ENCODE measurements at regions not wholly inside any gene's neighbourhood (a gene's known extent, or its start where the extent isn't known, plus 50 kb on each side); places are given as distances from the start of the nearest gene placed in this dataset.

DNA sequence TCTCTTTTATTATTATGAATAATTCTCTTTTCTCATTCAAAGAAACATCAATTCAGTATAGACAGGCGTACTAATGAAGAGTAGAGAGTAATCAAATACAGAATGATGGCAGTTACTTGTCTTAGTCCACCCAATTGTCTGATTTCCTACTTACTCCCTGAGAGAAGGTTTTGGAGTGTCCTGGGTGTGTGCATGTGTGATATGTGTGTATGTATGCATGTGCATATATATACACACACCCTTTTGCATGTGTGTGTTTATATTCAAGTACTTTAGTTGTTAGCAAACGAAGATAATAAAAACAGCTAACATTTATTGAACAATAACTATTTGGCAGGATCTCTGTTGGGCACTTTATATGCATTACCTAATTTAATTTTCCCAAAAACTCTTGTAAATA, 63.2 kb upstream of the CCDC190 start:
- H3K9me3 Mint-ChIP-seq (ENCODE audit: low read depth), result no peaks in the 10 kb centered on the region
- no peak for DNase-seq
- no peaks in the 10 kb centered on the region for H3K36me3 Mint-ChIP-seq
- H3K4me3 Mint-ChIP-seq, result no peak overlapping the region
- no peaks in the 10 kb centered on the region for H3K4me1 Mint-ChIP-seq
- peaks cover 18% of the 10 kb centered on the region for H3K27me3 Mint-ChIP-seq
- no peak overlapping the region for H3K27ac Mint-ChIP-seq
- no peak for ATAC-seq
- CTCF ChIA-PET, result no interaction called here

DNA sequence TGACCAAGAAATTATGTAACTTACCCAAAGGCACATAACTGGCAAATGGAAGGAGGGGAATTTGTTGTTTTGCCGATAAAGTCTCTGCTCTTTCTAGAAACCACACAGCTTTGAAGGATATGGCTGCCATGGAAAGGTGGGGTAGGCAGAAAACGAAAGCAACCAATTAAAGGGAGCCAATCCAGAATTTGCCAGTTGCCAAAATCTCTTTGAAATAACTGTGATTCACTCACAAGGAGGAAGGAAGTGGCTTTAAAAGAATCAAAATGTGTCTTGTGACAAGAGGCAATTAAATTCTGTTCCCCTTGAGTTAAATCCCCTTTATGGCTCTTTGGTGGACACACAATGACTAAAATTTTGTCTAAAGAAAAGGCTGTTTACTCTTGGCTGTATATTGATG, 61.2 kb upstream of the CCDC190 start:
- Mint-ChIP-seq H3K36me3 (no peaks in the 10 kb centered on the region), H3K4me3 (no peak overlapping the region), H3K4me1 (no peaks in the 10 kb centered on the region), H3K27ac (no peak overlapping the region), H3K27me3 (peaks cover 18% of the 10 kb centered on the region), H3K9me3 (ENCODE audit: low read depth) (no peaks in the 10 kb centered on the region)
- DNase-seq (no peak), ATAC-seq (no peak)
- CTCF ChIA-PET, result no interaction called here

DNA sequence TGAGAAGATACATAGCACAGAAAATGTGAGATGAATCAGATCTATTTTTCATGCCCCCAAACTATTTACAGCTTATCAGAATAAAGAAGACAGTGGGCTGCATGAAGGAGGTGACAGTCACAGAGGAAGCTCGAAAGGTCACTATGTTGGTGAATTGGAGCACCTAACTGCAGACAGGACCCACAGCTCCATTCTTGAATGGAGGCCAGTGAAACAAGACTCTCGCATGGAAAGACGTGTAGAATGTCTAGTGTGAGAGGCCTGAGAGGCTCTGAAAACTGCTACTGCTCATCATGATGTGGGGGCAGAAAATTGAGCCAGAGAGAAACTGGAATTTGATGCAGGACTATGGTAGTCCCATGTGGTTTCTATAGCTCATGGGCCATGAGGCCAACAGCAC, 60.3 kb upstream of the CCDC190 start:
- no peaks in the 10 kb centered on the region for H3K4me1 Mint-ChIP-seq
- no peak overlapping the region for H3K4me3 Mint-ChIP-seq
- ATAC-seq, result no peak
- DNase-seq, result no peak
- H3K27me3 Mint-ChIP-seq, result peaks cover 21% of the 10 kb centered on the region
- H3K36me3 Mint-ChIP-seq, result no peaks in the 10 kb centered on the region
- CTCF ChIA-PET, result no interaction called here
- H3K27ac Mint-ChIP-seq, result no peak overlapping the region
- H3K9me3 Mint-ChIP-seq (ENCODE audit: low read depth), result no peaks in the 10 kb centered on the region

DNA sequence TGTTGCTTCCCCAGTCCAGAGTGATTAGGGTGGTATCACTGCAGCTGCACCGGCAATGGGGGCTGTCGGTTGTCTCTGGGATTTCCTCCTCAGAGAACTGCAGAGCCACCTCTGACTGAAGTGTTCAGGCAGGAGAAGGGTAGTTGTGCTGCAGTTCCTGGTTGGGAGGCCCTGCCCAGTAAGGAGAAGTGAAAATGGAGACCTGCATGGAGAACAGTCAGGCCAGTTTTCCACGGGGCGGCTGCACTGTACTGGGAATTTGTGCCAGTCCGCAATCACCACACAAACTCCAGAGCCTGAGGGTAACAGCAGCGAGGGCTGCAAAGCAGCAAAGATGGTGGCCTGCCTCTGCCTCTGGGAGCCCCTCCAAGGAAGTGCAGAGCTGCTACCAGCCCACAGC, 58.1 kb upstream of the CCDC190 start:
- H3K36me3 Mint-ChIP-seq, result no peaks in the 10 kb centered on the region
- peaks cover 11% of the 10 kb centered on the region for H3K27me3 Mint-ChIP-seq
- H3K4me3 Mint-ChIP-seq, result no peak overlapping the region
- no peaks in the 10 kb centered on the region for H3K4me1 Mint-ChIP-seq
- ATAC-seq, result no peak
- H3K9me3 Mint-ChIP-seq (ENCODE audit: low read depth), result no peaks in the 10 kb centered on the region
- no peak overlapping the region for H3K27ac Mint-ChIP-seq
- CTCF ChIA-PET, result interaction anchor here (0.5 kb wide), 1 partner anchor 392 kb away, joined by 3 read pairs; no protein-coding TSS in a partner anchor
- no peak for DNase-seq

DNA sequence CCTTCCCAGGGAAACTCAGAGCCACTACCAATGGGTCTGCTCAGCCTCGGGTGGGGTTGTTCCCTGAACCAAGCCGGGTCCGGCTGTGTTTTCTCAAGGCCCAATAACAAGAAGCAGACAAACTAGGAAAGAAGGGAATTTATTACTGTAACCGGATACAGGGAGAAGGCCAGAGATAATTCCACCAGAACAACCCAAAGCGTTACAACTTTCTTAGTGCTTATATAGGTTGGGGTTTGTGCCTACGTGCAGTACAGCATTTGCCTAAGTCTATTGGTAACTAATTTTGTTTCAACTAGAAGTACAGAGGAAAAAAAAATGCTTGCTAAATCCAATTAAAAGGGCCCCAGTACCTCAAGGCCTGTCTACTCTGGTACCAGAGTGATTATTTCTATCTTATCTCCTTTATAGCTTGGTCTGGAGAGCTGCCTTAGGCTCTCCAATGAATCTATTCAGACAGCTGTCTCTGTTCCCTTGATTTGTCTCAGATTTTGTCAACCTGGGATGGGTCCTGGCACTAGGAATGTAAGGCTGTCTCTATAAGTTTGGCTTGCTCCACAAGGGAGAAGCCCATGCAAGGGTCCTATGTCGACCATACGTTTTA, 57.3 kb upstream of the CCDC190 start:
- ATAC-seq (no peak), DNase-seq (no peak)
- H3K4me1 Mint-ChIP-seq, result no peaks in the 10 kb centered on the region
- H3K27me3 Mint-ChIP-seq, result peaks cover 11% of the 10 kb centered on the region
- H3K27ac Mint-ChIP-seq, result no peak overlapping the region
- H3K4me3 Mint-ChIP-seq, result no peak overlapping the region
- no peaks in the 10 kb centered on the region for H3K9me3 Mint-ChIP-seq (ENCODE audit: low read depth)
- H3K36me3 Mint-ChIP-seq, result no peaks in the 10 kb centered on the region
- CTCF ChIA-PET, result no interaction called here

GRCh38 chr1:162916821-162917613, 56.0 kb upstream of the CCDC190 start:
- no peak overlapping the region for H3K4me3 Mint-ChIP-seq
- ATAC-seq (no peak), DNase-seq (no peak)
- peaks cover 9% of the 10 kb centered on the region for H3K27me3 Mint-ChIP-seq
- no peaks in the 10 kb centered on the region for H3K4me1 Mint-ChIP-seq
- CTCF ChIA-PET, result no interaction called here
- peaks cover 5% of the 10 kb centered on the region for H3K9me3 Mint-ChIP-seq (ENCODE audit: low read depth)
- no peaks in the 10 kb centered on the region for H3K36me3 Mint-ChIP-seq
- no peak overlapping the region for H3K27ac Mint-ChIP-seq

GRCh38 chr1:162916407-162916806, 55.4 kb upstream of the CCDC190 start:
- Mint-ChIP-seq H3K4me1 (no peaks in the 10 kb centered on the region), H3K9me3 (ENCODE audit: low read depth) (peaks cover 7% of the 10 kb centered on the region), H3K27me3 (peaks cover 10% of the 10 kb centered on the region), H3K27ac (no peak overlapping the region), H3K4me3 (no peak overlapping the region), H3K36me3 (no peaks in the 10 kb centered on the region)
- CTCF ChIA-PET, result no interaction called here
- DNase-seq (no peak), ATAC-seq (no peak)

- Mint-ChIP-seq H3K27me3 (peaks cover 10% of the 10 kb centered on the region), H3K4me1 (no peaks in the 10 kb centered on the region), H3K36me3 (no peaks in the 10 kb centered on the region), H3K4me3 (no peak overlapping the region), H3K9me3 (ENCODE audit: low read depth) (peaks cover 7% of the 10 kb centered on the region), H3K27ac (no peak overlapping the region)
- ATAC-seq, result no peak
- CTCF ChIA-PET, result interaction anchor here (1.4 kb wide), 1 partner anchor 13 kb away, joined by 3 read pairs; no protein-coding TSS in a partner anchor
- no peak for DNase-seq
Measured at GRCh38 chr1:162914601-162915000, 53.6 kb upstream of the CCDC190 start.

DNA sequence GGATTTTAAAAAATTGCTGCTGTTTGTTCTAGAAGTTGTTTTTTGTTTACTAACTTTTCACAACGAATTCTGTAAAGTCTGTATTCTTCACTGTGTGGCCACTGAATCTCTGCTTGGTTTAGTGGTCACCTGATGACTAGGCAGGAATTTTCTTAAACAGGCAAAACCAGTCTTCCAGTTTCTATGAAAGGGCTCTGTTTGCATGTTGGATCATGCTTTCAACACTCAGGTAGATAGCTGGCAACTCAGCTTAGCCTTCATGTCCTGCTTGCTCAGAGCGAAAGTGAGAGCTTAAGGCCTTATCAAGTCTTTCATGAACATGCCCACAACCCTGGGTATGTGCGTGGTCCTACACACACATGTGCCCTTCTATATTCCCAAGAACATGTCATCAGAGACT, 52.4 kb upstream of the CCDC190 start:
- Mint-ChIP-seq H3K9me3 (ENCODE audit: low read depth) (peaks cover 7% of the 10 kb centered on the region), H3K4me3 (no peak overlapping the region), H3K27me3 (peaks cover 10% of the 10 kb centered on the region), H3K36me3 (no peaks in the 10 kb centered on the region), H3K4me1 (no peaks in the 10 kb centered on the region), H3K27ac (no peak overlapping the region)
- ATAC-seq (no peak), DNase-seq (no peak)
- CTCF ChIA-PET, result no interaction called here

DNA sequence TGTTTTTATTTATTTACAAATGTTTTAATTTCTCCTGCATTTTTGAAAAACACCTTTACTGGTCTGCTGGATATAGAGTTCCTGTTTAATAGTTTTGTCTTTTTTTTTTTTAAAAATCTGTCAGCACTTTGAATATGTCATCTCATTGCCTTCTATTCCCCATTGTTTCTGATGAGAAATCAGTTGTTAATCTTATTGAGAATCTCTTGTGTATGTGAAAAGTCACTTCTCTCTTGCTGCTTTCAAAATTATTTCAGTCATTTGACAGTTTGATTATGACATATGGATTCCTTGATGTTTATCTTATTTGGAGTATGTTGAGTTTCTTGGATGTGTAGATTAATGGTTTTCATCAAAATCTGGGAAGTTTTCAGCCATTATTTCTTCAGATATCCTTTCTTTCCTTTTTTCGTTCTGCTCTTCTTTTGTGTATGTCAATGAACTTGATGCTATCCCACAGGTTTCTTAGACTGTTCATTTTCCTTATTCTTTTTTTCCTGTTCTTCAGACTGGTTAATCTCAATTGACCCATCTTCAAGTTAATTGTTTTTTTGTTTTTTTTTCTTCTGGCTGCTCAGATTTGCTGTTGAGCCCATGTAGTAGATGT, 51.2 kb upstream of the CCDC190 start:
- Mint-ChIP-seq H3K27ac (no peak overlapping the region), H3K9me3 (ENCODE audit: low read depth) (peaks cover 7% of the 10 kb centered on the region), H3K27me3 (peaks cover 10% of the 10 kb centered on the region), H3K36me3 (no peaks in the 10 kb centered on the region), H3K4me3 (no peak overlapping the region), H3K4me1 (no peaks in the 10 kb centered on the region)
- no peak for DNase-seq
- CTCF ChIA-PET, result no interaction called here
- no peak for ATAC-seq

Measured in activated CD8-positive, alpha-beta memory T cell treated with anti-CD3 and anti-CD28 coated beads, Interleukin-2, amount 10 ng/mL, durations not matched to agents 7 days and 5 days (primary cell).